Stimulated activated naive CD4-positive, alpha-beta T cell (primary cell): ENCODE measurements at regions not wholly inside any gene's neighbourhood (a gene's known extent, or its start where the extent isn't known, plus 50 kb on each side); places are given as distances from the start of the nearest gene placed in this dataset.
"Not testable (repeated sequence)": the region's sequence is repeated elsewhere in the genome, so short reads cannot be mapped to it uniquely, and the experiment has no call there.

Experiments
- DNase-seq, 6 experiments: peaks; one replicate each; lab custom pipeline; 2025; lab: John Stamatoyannopoulos, UW

DNA sequence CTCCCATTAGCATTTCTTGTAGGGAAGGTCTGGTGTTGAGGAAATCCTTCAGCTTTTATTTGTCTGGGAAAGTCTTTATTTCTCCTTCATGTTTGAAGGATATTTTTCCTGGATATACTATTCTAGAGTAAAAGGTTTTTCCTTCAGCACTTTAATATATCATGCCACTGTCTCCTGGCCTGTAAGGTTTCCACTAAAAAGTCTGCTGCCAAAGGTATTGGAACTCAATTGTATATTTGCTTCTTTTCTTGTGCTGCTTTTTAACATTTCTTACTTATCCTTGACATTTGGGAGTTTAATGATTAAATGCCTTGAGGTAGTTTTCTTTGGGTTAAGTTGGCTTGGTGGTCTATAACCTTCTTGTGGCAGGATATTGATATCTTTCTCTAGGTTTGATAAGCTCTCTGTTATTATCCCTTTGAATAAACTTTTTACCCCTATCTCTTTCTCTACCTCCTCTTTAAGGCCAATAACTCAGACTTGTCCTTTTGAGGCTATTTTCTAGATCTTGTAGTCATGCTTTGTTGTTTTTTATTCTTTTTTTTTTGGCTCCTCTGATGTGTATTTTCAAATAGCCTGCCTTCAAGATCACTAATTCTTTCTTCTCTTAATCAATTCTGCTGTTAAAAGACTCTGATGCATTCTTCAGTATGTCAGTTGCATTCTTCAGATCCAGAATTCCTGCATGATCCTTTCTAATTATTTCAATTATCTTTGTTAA is 225.0 kb upstream of the ZNF217 start:
- DNase-seq: no peak

DNA sequence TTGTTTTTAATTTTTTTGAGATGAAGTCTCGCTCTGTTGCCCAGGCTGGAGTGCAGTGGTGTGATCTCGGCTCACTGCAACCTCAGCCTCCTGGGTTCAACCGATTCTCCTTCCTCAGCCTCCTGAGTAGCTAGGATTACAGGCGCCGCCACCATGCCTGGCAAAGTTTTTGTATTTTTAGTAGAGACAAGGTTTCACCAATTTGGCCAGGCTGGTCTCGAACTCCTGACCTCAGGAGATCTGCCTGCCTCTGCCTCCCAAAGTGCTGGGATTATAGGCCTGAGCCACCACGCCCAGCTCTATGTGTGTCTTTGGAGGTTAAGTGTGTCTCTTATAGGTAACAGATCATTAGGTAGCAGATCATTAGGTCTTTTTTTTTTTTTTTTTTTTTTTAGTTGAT is 223.9 kb upstream of the ZNF217 start:
- DNase-seq: not testable (repeated sequence)

DNA sequence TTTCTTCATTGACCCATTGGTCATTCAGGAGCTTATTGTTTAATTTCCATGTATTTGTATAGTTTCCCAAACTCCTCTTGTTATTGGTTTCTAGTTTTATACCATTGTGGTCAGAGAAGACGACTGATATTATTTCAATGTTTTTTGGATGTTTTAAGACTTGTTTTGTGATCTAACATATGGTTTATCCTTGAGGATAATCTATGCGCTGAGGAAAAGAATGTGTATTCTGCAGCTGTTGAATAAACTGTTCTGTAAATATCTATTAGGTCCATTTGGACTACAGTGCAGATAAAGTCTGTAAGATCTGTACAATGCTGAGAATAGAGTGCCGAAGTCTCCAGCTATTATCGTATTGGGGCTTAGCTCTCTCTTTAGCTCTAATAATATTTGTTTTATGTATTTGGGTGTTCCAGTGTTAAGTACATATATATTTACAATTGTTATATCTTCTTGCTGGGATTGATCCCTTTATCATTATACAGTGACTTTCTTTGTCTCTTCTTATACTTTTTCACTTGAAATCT is 223.3 kb upstream of the ZNF217 start:
- no peak for DNase-seq

DNA sequence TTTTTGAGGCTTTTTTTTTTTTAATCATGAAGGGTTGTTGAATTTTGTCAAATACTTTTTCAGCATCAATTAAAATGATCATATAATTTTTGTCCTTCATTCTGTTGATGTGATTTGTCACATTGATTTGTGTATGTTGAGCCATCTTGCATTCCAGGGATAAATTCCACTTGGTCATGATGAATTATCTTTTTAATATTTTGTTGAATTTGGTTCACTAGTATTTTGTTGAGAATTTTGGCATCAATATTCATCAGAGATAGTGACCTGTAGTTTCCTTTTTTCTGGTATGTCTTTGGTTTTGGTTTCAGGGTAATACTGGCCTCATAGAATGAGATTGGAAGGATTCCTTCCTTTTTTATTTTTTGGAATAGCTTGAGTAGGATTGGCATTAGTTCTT is 221.9 kb upstream of the ZNF217 start:
- no peak for DNase-seq

DNA sequence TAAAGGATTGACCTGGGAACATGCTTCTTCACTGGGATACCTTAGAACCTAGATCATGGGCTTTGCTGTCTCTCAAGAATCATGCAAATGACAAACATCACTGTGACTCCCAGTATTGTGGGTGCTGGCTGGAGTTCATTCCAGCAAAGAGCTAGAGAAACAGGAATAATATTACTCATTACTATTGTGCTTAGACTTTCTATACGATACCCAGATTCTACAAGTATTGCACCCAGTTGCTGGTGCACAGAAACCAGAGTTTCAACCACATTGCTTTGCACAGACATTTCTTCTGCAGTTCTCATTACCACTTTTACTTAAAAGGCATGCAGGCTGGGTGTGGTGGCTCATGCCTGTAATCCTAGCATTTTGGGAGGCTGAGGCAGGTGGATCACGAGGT is 220.4 kb upstream of the ZNF217 start:
- no peak for DNase-seq

DNA sequence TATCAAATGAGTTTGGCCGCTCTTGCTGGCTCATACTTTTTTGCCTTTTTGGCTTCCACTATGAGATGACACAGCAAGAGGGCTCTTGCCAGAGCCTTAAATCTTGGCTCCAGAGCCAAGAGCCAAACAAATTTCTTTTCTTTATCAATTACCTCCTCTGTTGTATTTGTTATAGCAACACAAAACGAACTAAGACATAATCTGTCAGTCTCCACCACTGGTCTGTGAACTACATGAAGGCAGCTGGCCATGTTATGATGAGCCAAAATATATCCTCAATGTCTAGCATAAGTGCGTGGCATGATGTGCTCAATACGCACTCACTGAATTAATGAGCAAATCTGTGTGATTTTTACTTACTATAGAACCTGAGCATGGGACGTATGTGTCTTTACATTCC is 220.0 kb upstream of the ZNF217 start:
- DNase-seq: no peak

DNA sequence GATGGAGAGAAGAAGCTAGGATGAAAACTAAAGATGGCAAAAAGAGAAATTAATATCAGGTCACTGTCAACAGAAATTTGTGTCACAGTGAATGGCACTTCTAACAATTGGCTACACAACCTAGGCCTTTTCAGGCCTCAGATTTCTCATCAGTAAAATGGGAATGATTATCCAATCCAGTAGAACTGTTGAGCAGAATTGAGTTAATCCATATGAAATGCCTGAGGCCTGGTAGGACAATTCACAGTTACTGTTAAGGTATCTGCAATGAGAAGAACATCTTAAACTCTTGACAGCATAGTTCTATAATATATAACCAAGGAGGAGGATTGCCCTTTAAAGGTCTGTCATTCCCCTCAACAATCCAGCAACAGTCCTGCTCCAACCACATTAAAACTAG is 217.9 kb upstream of the ZNF217 start:
- no peak for DNase-seq

DNA sequence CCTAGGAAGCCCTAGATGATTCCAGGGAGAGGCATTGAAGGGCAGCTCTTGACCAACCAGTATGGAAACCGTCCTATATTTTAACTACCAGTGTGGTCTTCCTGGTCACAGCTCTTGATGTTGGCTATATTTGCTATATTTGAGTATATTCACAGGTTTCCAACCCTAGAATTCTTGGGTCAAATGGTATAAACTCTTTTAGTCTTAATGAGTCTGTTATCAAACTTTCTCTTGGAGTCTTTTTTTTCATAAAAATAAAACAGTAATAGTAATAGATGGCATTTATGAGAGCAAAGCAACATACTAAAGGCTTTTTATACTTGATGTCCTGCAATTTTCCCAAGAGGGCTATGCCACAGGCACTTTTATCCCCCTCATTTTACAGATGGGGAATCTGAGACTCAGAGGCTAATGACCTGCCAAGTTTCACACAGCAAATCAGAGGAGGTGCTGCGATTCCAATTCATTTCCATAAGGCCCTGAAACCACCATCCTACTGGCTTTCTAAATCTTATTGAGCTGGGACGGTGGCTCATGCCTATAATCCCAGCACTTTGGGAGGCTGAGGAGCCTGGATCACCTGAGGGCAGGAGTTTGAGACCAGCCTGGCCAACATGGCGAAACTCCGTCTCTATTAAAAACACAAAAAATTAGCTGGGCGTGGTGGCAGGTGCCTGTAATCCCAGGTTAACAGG is 217.2 kb upstream of the ZNF217 start:
- no peak for DNase-seq

DNA sequence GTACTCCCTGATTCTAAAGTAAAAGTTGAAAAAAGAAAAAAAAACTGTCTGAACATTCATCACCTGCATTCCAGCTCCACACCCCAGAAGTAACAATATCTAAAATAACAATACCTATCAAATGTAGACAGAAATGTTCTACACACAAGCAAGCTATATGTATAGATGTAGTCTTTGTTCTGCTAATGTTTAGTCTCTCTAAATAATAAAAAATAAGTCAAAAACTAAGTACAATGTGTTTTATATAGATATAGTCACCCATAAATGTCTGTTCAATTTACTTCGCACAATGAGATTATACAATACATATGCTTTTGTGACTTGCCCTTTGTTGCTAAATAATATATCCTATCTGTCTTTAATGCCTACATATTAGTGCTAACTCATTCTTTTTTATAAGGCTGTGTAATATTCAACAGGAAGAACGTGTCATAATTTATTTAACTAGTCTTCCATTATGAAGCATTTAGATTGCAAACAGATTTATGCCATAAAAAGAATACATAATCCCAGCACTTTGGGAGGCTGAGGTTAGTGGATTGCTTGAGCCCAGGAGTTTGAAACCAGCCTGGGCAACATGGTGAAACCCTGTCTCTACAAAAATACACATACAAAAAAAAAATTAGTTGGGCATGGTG is 216.2 kb upstream of the ZNF217 start:
- DNase-seq: no peak

DNA sequence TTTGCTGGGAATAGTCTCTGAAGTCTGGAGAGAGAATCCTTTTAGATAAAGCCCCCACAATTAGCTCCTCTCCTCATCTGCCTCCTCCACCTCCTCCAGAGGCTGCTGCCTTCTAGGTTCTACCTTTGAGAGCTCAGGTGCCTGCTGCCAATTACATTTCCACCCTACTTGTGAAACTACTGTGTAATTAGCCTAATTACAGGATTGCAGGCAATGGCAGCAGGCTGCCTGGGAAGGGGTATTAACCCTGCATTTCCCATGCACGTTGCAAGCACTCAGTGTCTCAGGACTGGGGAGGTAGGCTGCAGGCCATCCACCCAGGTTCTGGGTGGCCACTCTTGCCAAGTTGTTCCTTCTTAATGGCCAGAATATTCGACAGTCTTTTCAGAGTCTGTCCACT is 215.6 kb upstream of the ZNF217 start:
- DNase-seq: no peak

DNA sequence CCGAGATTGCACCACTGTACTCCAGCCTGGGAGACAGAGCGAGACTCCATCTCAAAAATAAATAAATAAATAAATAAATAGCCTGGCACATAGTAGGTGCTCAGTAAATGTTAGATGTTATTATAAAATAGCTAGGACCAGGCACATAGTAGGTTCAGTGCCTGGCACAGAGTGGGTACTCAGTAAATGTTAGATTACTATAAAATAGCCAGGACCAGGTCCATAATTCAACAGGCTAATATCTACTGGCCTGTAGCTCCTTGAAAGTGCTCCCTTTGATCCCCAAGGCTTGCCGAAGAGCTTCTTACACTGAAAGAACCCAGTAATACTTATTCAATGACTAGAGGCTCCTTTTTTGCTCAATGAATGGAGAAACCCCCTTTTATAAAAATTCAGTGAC is 215.1 kb upstream of the ZNF217 start:
- no peak for DNase-seq

DNA sequence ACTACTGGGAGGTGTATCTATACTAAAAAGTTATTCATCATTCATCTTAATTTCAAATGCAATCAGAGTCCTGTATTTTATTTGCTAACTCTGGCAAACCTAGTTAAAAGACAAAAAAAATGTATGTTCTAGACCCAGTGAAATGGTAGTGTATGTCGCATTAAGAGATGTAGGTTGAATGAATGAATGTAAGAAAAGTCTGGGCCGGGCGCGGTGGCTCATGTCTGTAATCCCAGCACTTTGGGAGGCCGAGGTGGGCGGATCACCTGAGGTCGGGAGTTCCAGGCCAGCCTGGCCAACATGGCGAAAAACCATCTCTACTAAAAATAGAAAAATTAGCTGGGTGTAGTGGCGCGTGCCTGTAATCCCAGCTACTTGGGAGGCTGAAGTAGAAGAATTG is 214.7 kb upstream of the ZNF217 start:
- not testable (repeated sequence) for DNase-seq

DNA sequence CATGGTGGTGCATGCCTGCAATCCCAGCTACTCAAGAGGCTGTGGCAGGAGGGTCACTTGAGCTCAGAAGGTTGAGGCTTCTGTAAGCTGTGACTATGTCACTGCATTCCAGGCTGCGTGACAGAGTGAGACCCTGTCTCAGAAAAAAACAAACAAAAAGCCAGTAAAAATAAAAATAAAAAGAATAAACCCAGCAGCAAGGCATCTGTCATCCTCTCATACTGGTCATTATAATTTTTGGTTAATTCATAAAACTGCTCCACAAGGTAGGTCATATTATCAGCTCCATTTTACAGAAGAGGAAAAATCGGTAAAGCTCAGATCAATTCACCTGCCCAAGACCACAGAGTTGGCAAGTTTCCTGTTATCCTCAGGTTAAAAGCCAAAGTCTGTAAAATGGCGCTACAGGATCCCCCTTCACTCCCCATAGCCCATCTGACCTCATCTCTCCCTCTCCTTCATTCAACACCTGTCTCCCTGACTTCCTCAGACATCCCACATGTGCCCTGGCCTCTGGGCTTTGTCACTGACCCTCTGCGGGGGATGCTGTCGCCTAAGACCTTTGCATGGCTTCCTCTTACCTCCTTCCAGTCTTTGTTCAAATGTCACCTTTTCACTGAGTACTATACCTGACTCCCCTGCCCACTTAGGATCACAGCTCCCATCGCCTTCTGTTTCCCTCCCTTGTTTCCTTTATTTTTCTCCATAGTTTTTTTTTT is 213.2 kb upstream of the ZNF217 start:
- DNase-seq: no peak

DNA sequence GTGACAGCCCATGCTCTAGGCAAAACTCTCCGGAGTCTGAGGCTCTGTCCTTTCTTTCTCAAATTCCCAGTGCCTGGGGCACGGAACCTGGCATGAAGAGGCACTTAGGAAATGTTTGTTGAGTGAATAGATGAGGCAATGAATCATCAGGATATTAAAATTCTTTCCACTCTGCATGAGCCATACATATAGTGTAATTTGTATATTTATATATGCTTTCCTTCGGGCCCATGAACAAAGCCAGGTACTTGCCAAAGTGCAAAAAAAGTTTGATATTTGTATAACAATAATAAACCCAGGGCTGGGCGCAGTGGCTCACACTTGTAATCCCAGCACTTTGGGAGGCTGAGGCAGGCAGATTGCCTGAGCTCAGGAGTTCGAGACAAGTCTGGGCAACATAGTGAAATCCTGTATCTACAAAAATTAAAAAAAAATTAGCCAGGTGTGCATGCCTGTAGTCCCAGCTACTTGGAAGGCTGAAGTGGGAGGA is 212.3 kb upstream of the ZNF217 start:
- no peak for DNase-seq

DNA sequence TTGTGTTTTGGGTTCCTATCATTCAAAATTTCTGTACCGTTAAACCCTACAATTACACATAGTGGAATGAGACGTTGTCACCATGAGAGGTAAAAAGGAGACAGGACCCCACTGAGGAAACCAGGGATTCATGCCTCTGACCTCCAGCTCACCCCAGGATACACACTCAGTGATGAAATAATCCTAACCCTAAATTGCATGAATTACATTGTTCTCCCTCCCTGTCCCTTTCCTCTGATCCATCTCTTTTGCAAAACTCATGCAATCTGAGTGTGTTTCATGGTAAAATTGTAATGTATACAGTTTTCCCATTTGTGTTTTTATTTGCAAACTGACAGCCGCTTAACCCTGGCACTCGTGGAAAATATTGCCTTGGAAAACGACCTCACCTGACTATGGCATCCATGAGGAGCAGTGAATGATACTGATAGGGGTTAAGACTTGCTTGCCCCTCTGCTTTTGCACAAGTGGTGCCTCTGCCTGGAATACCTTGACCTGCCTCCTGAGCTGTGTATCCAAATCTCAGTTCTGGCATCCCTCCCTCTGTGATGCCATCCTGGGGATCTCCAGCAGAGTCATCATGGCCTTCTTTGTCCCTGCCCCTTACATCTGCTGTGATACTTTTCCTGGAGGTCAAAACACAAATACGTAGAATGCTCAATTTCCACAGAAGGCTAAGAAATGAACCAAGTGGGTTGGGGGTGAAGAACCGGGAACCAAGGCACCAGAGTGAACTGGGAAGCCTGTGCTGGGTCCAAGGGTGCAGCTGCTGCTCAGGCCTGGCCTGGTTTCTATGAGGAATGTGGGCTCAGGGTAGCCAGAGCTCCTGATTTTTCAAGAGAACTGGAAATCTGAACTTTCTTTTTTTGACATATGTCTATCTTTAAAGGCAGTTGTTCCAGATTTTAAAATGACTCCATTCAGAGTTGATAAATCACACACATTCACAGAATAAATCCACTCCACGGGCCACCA is 211.6 kb upstream of the ZNF217 start:
- no peak for DNase-seq

DNA sequence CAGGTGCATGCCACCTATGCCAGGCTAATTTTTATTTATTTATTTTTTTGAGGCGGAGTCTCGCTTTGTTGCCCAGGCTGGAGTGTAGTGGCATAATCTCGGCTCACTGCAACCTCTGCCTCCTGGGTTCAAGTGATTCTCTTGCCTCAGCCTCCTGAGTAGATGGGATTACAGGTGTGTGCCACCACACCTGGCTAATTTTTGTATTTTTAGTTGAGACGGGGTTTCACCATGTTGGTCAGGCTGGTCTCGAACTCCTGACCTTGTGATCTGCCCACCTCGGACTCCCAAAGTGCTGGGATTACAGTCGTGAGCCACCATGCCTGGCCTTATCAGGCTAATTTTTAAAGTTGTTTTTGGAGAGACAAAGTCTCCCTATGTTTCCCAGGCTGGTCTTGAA is 210.7 kb upstream of the ZNF217 start:
- DNase-seq: not testable (repeated sequence)

DNA sequence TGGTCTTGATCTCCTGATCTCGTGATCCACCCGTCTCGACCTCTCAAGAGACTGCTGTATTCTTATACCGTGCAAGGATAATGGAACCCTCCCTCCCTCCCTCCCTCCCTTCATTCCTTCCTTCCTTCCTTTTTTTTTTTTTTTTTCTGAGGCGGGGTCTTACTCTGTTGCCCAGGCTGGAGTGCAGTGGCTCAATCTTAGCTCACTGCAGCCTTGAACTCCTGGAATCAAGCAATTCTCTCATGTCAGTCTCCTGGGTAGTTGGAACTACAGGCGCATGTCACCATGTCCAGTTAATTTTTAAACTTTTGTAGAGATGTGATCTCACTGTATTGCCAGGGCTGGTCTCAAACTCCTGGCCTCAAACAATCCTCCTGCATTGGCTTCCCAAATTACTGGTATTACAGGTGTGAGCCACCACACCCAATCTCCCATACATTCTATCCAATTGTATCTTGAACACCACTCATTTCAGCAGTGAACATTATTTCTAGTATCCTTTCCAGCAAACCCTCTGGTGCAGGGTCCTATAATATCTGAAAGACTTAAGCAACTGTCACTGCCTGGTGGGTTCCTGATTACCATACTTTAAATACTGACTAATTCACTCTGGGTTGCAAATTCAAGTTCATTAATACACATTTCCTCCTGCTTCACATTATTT is 210.0 kb upstream of the ZNF217 start:
- DNase-seq: no peak

DNA sequence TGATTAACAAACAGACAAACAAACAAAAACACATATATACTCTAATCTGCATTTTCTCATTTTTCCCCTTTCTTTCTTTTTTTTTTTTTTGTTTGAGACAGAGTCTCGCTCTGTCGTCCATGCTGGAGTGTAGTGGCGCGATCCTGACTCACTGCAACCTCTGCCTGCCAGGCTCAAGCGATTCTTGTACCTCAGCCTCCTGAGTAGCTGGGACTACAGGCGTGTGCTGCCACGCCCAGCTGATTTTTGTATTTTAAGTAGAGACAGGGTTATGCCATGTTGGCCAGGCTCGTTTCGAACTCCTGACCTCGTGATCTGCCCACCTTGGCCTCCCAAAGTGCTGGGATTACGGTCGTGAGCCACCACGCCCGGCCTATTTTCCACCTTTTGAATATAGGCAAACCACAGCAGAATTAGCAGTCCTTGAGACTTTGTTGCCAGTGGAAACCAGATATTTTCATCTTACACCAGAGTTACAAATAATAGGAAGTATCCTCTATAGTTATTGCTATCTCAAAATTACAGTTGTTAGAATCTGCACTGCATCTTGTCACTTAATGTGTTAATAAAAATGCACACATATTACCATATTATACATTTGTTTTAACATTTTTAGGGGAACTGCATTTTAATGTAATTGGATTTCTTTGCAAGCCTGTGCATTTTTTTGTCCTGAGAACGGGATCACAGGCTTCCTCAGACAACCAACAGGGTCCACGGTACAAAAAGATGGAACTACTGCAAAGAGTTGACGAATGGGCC is 208.2 kb upstream of the ZNF217 start:
- DNase-seq: no peak

DNA sequence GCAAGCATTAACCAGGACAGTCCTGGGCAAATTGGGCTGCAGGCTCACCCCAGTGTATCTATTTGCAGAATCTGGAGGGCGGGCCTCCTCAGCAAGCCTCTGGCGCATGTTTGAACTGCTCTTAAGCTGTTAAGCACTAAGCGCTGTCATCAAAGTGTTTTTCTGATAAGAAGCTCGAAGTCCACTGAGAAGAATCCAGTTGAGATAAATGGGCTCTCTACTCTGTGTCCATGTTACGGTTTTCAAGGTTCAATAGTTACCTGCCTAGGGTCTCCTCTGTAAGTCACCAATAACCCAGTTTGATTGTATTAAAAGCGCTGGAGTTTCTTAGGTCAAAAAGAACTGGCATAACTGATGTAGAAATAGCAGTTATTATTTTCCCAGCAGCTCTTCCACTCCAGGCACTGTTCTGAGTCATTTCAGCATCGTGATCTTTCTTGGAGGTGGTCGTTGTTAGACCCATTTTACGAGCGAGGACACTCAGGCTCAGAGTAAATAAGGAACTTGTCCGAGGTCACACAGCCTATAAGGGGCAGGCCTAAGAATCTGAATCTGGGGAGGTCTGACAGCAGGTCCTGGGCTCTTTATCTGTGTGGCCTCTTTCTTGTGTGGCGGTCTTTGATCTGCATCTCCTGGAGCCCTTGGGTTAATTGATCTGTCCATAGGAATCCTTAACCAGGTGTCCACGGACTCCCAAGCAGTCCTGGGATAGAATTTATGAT is 207.4 kb upstream of the ZNF217 start:
- DNase-seq: no peak
